ENCODE measurements at regions not wholly inside any gene's neighbourhood (a gene's known extent, or its start where the extent isn't known, plus 50 kb on each side); places are given as distances from the start of the nearest gene placed in this dataset.

DNA sequence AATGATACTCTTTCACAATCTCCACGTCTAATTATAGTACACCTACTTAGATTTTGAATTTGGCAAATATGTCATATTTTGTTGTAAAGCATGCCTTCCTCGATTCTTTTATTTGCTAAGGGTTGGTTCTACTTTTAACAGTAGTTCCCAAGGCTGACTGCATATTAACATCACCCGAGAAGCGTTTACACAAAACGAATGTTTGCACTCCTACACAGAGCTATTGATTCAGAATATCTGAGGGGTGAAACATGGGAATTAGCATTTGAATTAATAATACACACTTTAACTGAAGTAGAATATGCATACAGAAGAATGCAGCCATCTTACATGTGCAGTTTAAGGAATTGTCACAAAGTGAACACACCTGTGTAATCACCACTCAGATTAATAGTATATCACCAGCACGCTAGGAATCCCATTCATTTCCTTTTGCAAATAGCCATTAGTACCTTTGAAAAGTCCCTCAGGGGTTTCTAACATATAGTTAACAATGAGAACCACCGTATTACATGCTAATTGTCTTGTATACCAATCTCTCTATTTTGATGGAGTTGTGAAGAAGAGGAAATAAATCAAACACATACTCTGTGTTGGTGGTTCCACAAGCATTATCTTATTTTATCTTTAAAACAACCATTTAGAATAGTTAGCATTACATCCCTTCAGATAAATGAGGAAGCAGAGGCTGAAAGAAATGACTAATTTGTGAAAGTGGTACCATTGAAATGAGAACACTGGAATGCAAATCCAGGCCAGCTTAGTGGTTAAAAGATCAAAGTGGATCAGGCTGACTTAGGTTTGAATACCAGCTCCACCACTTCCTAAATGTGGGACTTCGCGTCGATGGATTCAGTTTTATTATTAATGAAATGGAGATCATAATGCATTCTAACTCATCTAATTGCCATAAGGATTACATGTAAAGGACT lies 317.6 kb downstream of the HDGFL1 start:
- DNase-seq, result no peak

GRCh38 chr6:22888163-22888752 lies 318.9 kb downstream of the HDGFL1 start:
- DNase-seq, result no peak

- no peak for DNase-seq
These were observed 322.6 kb downstream of the HDGFL1 start for GRCh38 chr6:22891934-22892333.

DNA sequence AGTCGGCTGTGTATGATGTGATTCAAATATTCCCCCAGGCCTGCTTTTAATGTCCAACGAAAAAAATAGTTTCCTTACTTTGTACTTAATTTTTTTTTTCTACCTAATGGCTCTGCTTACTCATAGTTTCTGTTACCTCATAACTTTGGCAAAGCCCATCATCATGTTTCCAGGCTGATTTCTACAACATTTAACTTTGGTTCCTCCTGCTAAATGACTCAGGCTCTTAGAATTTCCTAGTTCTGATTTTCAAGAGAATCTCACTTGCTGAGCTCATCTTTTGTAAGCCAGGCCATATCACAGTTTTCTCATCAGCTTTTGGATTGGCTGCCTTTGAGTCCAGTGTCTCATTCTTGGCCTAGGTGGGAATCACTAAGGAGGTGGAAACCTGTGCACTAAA lies 323.1 kb downstream of the HDGFL1 start:
- DNase-seq, result peak; percentile 10

GRCh38 chr6:22896696-22897095 lies 327.3 kb downstream of the HDGFL1 start:
- DNase-seq, result no peak

GRCh38 chr6:22899426-22899825 lies 330.1 kb downstream of the HDGFL1 start:
- no peak for DNase-seq

DNA sequence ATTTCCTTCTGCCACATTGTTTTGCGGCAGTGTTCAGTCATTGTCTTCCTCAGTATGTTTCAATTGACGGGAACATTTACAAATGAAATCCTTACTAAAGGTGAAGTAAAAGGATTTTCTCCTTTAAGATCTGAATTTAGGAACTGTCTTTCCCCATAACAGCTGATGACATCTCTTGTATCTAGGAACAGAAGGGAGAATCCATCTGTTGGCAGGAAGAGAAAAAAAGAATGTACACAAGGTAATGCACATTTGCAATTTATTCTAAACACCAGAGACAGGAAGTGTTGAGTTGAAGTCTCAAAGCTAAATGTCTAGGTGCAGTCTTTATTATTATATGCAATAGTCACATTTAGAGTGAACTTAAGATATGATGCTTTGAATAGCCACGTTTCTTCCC lies 334.5 kb downstream of the HDGFL1 start:
- no peak for DNase-seq

DNA sequence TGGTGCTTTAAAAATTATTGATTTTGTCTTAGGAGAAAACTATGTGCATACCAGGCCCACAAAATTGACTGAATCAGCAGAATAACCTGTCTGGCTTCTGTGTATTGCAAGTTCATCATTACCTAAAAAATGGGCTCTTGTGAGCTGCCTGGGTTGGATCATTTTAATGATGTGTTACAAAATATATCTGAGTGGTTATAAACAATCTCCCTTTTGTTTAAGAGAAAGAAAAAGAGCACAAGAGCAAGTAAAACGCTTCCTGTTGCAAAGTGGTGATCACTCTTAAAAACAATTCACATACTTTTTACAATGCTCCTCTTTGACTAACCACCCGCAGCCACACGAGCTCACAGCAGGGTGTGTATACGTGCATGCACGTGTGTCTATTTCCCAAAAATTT lies 335.1 kb downstream of the HDGFL1 start:
- DNase-seq, result no peak

- no peak for DNase-seq
These were observed 336.8 kb downstream of the HDGFL1 start for GRCh38 chr6:22906091-22906549.

DNA sequence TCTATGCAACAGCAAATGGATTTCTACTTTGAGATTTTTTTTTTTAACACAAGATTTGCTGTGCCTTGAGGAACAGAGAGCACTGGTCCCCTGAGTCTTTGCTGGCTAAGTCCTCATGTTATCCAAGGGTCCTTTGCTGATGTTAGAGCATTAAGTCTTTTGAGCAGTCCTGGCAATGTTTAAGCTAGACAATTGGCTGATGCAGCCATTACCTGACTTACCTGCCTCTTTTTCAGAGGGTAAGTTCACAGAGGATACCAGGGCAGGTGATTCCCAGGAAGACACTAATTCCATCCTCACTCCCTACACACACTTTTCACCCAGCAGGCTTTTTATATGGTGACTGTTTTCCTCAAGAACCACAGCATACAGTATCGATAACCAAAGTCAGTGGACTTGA lies 337.7 kb downstream of the HDGFL1 start:
- no peak for DNase-seq

- DNase-seq, result no peak
These were observed 341.0 kb downstream of the HDGFL1 start for GRCh38 chr6:22910370-22910769.

- DNase-seq, result no peak
These were observed 344.2 kb downstream of the HDGFL1 start for GRCh38 chr6:22913612-22914011.

DNA sequence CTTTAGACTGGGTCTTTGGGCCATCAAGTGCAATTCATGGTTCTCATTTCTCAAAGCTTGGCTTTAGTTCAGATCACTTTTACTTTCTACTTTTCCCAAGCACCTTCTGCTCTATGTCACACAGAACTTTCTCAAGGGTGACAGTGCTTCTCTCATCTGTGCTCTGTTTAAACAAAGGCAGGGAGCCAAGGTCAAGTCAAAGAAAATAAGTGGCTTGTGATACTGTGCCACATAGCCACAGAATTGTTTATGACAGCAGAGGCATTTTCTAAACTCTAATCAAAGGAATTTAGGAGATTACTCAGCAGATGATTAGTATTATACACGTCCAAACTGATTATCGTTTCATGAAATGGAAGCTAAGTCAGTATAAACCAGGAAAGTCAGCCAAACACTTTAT lies 348.0 kb downstream of the HDGFL1 start:
- DNase-seq, result no peak

- no peak for DNase-seq
These were observed 352.5 kb downstream of the HDGFL1 start for GRCh38 chr6:22921828-22922227.

- no peak for DNase-seq
These were observed 356.0 kb downstream of the HDGFL1 start for GRCh38 chr6:22925304-22925835.

DNA sequence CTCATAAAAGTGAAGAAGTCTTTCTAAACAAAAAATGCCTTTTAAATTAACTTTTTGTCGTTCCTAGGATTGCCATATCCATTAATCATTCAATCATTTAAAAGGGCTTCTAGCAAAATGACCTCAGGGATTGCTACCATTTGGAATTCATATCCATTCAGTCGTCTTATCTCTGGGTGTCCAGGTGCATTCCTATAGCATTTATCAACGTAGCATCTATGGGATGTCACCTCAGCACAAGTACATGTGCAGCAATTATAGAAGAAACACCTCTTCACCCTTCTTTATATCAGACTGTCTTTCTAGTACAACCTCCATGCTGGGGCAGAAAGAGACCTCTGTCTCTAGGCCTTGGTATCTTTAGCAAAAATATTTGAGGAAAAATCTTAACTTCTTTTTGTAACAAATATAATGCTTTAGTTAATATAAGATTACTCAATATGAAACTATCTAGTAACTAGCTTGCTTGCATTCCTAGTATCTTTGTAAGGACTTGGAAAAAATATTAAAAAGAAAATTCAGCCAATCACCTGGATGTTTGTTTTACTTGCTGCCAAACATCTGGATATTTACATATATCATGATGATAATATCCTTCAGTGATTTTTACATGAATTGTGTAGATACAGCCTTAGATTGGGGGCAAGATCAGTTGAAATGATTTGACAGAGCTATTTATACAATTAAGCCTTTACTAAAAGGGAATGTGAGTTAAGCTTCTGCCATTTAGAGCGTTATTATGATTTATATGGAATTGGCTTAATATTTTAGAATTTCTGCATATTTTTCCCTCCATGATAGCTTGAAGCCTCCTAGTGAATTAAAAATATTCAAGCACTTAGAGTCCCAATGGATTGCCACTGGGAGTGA lies 356.8 kb downstream of the HDGFL1 start:
- DNase-seq, result no peak

DNA sequence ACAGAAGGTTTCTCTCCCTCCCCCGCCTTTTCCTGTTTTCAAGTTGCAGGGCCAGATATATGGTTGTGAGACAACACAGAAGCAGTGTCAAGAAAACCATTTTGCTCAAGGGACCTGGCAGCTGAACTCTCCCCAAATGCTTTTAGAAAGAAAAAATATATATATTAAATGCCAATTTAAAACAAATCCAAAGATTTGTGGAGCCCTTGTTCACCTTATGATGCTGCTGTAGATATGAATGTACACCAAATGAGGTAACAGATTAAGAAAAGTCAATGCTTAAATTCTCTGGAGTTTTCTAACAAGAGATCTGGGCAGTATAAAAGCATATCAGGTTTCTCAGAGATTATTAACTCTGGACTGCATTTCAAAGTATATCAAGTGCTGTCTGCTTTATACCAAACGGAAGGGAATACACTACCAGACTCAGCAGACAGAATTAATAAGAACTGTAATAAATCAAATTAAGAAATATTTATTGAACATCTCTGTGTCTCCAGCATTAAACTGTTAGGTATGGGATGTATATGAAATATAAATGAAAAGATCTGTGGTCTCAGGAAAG lies 357.5 kb downstream of the HDGFL1 start:
- no peak for DNase-seq

GRCh38 chr6:22928775-22929174 lies 359.4 kb downstream of the HDGFL1 start:
- no peak for DNase-seq

GRCh38 chr6:22929311-22929985 lies 360.1 kb downstream of the HDGFL1 start:
- peak; percentile 29 for DNase-seq

- no peak for DNase-seq
These were observed 371.4 kb downstream of the HDGFL1 start for GRCh38 chr6:22940581-22941290.

GRCh38 chr6:22942403-22942802 lies 373.0 kb downstream of the HDGFL1 start:
- DNase-seq, result no peak

All from hematopoietic multipotent progenitor cell treated with erythropoietin and hydrocortisone succinate and interleukin-3 and kit ligand, for 6 days (in vitro differentiated cells).